HTR-8/SVneo (cell line): ENCODE measurements at regions not wholly inside any gene's neighbourhood (a gene's known extent, or its start where the extent isn't known, plus 50 kb on each side); places are given as distances from the start of the nearest gene placed in this dataset.

Experiments
- DNase-seq: peaks from one replicate; pipeline ENCODE4 v3.0.0; 2011; ENCODE audit warnings: low spot score, mixed read lengths; ENCODE audit not compliant: insufficient read length
- FAIRE-seq: peaks from 2 replicates; lab custom pipeline; 2011; peaks lifted over from hg19 to GRCh38; lab: Jason Lieb, UNC

- no peak for DNase-seq
- FAIRE-seq = no peak
Observed at GRCh38 chr16:82504836-82505235, 121.9 kb upstream of the CDH13 start.

- FAIRE-seq (peak; percentile 20), DNase-seq (no peak)
Observed at GRCh38 chr16:82499302-82499701, 127.5 kb upstream of the CDH13 start.

DNA sequence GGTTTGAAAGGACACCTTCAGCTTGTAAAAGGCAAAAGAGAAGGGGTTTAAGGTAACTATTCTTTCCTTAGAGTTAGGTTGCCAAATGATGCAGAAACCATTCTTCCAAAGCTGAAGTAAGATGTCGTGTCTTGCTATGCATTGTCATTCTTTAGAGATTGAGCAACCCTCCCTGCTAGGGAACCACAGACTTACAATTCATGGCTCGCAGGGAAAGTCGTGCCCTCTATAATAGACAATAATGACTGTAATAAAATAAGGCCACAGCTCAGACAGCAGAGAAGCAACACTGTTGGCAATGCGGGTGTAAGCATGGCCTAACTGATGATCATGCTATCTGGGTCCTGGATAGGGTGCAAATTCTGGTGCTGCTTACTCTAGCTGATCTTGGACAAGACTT lies 129.6 kb upstream of the CDH13 start:
- FAIRE-seq = no peak
- DNase-seq = no peak

GRCh38 chr16:82488460-82488859 lies 138.3 kb upstream of the CDH13 start:
- no peak for FAIRE-seq
- DNase-seq = no peak

DNA sequence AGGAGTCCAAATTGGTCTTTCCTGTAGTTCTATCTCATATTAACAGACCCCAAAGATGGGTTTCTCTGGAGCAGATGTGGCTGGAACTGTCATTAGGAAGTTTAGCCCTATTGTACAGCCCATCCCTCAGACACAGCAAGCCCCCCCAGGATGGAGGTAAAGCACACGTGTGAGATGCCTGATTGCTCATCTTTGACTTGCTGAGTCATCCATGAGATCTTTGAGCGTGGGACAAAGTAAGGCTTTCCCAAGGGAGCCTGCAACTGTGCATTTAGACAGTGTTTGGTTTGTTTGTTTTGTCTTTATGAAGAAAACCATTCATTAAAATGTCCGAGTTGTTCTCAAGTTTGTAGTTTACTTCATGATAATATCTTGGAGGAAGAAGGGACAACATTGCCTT lies 145.3 kb upstream of the CDH13 start:
- no peak for FAIRE-seq

DNA sequence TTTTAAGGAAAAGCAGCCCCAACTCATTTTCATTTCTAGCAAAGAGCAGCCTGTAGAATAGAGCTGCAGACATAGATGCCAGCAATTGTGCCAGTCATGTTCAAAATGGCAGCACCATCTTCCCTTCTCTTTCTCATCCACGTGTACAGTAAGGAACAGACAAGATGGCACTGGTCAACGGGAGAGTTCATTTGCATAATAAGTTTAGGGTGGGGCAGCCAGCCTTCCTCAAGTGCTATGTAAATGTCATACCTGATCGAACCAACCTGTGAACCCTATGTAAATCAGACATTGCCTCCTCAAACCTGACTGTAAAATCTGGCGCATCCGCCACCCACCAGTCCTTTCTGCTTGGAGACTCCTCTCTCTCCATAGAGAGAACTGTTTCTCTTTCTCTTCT lies 150.0 kb upstream of the CDH13 start:
- DNase-seq (no peak), FAIRE-seq (no peak)

More for the DNA sequence above, 145.3 kb upstream of the CDH13 start:
- DNase-seq = no peak

- DNase-seq = no peak
- peak; percentile 62 for FAIRE-seq
Observed at GRCh38 chr16:82470620-82471152, 156.1 kb upstream of the CDH13 start.

- DNase-seq (no peak), FAIRE-seq (no peak)
Observed at GRCh38 chr16:82470016-82470415, 156.8 kb upstream of the CDH13 start.

DNA sequence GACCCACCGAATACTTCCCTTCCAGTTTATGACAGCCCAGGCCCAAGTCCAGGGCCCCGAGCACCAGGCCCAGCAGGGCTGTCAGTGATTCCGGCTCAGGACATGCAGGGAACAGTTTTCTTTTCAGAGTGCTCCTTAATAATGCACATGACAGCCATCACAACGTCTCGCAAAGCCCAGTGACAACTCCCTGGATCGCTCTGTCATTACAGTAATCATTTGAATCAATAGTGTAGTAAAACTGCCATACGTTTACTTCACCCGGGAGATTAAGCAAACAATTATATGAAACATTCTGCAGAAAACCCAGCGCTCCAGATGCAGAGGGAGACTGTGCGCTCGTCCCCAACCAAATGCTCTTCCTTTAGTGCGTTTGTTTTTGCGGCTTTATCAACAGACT lies 162.6 kb upstream of the CDH13 start:
- FAIRE-seq = no peak
- DNase-seq = no peak

DNA sequence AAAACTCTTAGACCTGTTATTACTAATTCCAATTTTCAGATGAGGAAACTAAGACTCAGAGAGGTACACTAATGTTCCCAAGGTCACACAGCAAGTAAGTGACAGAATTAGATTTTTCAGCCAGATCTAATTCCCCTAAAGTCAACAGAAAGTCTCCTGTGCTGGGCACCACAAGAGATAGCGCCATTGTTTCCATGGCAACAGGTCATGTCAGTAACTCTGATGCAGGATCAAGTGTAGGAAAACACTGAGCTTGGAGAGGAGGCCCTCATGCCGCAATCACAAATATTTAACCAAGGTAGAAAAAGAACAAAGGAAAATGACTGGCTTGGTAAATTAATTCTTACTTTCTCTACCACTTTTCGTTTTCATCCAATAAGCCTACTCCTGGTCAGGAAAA lies 166.0 kb upstream of the CDH13 start:
- no peak for FAIRE-seq
- no peak for DNase-seq

- no peak for FAIRE-seq
- DNase-seq = no peak
Observed at GRCh38 chr16:82459580-82460256, 167.1 kb upstream of the CDH13 start.

DNA sequence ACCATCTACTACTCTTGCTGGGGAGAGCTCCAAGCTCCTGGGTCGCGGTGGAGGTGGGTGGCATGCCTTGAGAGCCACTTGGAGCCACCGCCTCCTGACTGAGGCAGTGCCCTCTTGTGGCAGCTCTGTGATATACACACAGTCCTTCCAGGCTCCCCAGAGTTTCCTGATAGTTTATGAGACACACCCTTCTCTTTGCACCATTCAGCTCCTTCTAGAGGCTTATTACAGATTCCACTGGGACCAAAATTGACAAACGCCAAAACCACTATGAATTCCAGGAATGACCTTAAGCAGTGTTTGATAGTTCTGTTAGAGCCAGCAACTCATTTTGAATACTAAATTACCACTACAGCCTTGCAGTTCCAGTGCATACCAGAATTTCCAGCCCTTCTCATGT lies 170.1 kb upstream of the CDH13 start:
- FAIRE-seq = peak; percentile 69
- peak; percentile 65 for DNase-seq

GRCh38 chr16:82454566-82454965 lies 172.2 kb upstream of the CDH13 start:
- no peak for FAIRE-seq
- no peak for DNase-seq

GRCh38 chr16:82454152-82454551 lies 172.6 kb upstream of the CDH13 start:
- no peak for DNase-seq
- no peak for FAIRE-seq

DNA sequence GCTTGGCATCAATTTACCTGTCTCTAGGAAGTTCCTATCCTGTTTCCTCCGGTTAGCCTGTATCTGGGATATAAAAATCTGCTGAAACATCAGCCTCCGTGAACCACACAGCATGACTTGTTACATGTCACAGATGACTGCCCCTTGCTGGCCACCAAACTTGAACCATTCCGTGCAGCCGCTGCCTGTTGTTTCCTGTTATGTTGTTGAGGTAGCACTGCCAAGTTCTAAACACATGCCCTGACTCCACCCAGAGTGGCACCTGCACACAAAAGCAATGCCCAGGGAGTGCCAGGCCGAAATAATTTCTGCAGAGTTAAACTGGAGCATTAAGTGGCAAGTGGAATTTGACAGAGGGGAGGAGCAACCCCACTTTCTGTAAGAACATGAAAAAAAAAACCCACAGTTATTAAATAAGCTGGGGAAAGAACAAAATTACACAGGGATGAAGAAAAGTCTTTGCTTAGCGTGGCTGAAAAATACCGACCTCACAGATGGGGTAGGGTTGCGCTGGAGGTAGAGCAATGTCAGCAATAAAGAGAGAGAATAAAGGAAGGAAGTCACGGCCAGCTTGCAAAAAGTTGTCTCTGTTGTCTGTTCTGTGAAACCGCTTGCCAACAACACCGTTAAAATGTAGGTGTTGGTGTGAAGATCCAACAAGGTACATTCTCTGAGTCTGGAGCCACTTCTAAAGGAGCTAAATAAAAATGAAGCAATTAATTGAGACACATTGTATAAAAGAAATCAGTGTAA lies 174.6 kb upstream of the CDH13 start:
- DNase-seq = no peak
- no peak for FAIRE-seq

DNA sequence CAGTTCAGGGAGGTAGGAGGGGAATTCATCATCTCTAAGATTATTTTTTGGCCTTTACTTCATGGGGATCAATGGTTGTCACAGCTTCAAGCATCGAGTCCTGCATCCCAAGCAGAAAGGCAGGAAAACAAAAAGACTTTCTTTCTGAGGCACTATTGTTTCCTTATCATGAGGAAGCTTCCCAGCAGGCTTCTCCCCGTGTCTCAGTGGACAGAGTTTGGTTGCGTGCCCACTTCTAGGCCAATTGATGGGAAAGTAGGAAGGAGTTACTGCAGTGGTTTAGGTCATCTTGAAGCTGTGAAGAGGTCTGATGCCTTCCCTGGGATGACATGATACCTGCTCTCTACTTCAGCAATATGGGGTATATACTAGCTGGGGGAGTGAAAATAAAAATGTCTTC lies 175.3 kb upstream of the CDH13 start:
- FAIRE-seq (no peak), DNase-seq (no peak)

DNA sequence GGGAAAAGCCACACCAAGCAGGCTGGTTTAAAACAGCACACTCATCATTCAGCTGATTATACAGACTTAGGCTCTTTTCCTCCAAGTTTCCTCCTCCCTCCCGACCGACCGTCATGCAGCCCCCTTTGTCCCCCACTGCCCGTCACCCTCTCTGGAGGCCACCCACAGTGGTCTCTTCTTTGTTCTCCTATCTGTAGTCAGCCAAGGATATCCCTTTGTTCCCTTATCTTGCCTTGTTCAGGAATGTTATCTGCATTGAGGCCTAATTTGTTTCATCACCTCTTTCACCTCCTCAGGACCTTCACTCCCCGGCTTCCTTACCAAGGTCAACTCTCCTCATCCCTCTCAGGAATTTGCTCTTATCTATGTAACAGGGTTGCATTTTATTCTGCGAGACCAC lies 186.4 kb upstream of the CDH13 start:
- no peak for DNase-seq

DNA sequence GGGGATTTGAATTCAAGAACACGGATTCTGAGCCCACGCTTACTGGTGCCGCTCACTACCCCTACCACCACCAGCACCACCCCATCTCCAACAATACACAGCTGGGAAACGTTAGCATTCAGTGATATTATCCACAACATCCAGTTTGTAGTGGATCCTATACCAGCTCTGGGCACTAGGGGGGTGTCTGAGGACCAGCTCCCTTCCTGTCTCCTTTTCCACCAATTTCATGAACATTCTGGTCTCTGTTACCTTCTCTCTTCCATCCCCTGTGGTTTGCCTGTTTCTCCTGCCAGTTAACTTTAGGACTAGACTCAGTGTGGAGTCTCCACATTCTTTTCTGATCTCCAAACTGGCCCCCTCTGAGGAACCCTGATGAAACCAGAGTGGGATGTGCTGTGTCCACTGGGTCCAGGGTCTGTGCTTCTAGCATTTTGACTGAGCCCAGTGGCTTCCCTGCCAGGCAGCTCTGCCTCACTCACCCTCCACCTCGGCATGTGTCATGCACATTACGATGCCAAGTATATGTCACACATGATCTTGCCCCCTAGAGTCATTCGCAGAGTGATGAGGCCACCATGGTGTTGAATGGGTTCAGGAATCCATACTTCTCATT lies 187.0 kb upstream of the CDH13 start:
- peak; percentile 51 for FAIRE-seq
- peak; percentile 31 for DNase-seq

More for the DNA sequence above, 186.4 kb upstream of the CDH13 start:
- no peak for FAIRE-seq

GRCh38 chr16:82433042-82433441 lies 193.7 kb upstream of the CDH13 start:
- no peak for FAIRE-seq
- no peak for DNase-seq

DNA sequence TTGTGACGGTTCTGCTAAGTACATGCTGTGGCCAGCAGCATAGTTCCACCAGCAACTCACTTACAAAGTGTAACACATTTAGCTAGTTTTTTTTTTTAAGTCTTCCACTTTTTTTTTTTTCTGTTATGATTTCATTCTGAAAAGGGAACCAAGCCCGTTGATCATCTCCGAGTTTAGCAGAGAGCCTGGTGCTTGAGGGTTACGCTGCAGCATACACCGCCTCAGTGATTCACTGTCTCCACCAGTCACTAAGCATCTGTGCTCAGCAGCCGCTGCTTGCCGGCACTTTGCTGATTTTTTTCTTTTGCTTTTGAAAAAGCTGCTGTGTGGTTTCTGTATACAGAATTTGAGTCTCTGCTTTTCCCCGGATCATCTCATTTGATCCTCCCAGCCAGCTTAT lies 194.5 kb upstream of the CDH13 start:
- no peak for DNase-seq
- no peak for FAIRE-seq

DNA sequence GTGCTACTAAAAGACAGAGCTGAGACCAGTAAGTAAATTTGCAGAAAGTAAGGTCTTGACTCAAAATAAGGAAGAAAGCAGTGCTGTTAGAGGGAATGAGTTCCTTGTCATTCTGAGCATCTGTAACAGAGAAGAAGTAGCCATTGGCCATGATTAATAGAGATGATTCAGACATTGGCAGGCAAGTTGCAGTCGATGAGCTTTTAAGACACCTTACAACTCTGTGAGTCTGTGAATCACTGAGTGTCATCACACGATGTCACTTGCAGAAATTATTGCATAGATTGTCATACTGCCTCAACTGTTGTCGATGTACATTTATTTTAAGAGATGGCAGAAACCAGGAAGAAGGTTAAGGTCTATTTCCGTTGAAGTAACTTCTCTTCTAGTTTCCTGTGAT lies 201.1 kb upstream of the CDH13 start:
- no peak for FAIRE-seq
- DNase-seq = no peak
